ENCODE measurements at regions not wholly inside any gene's neighbourhood (a gene's known extent, or its start where the extent isn't known, plus 50 kb on each side); places are given as distances from the start of the nearest gene placed in this dataset.

- DNase-seq (ENCODE audit: low read depth): peak; percentile 6
These were observed 223.0 kb upstream of the MCTP2 start for GRCh38 chr15:94008104-94009074.

- no peak for DNase-seq (ENCODE audit: low read depth)
These were observed 226.7 kb upstream of the MCTP2 start for GRCh38 chr15:94004697-94005096.

GRCh38 chr15:94002041-94002440 lies 229.3 kb upstream of the MCTP2 start:
- DNase-seq (ENCODE audit: low read depth): no peak

- DNase-seq (ENCODE audit: low read depth): no peak
These were observed 230.0 kb upstream of the MCTP2 start for GRCh38 chr15:94001255-94001801.

GRCh38 chr15:94000606-94001005 lies 230.8 kb upstream of the MCTP2 start:
- no peak for DNase-seq (ENCODE audit: low read depth)

- DNase-seq (ENCODE audit: low read depth): peak; percentile 14
These were observed 234.2 kb upstream of the MCTP2 start for GRCh38 chr15:93997071-93997658.

- no peak for DNase-seq (ENCODE audit: low read depth)
These were observed 241.8 kb upstream of the MCTP2 start for GRCh38 chr15:93989440-93989998.

- no peak for DNase-seq (ENCODE audit: low read depth)
These were observed 244.3 kb upstream of the MCTP2 start for GRCh38 chr15:93987068-93987467.

- DNase-seq (ENCODE audit: low read depth): no peak
These were observed 244.9 kb upstream of the MCTP2 start for GRCh38 chr15:93986400-93986984.

GRCh38 chr15:93985925-93986324 lies 245.4 kb upstream of the MCTP2 start:
- no peak for DNase-seq (ENCODE audit: low read depth)

- no peak for DNase-seq (ENCODE audit: low read depth)
These were observed 246.2 kb upstream of the MCTP2 start for GRCh38 chr15:93985176-93985575.

GRCh38 chr15:93983526-93983925 lies 247.8 kb upstream of the MCTP2 start:
- DNase-seq (ENCODE audit: low read depth): no peak

- no peak for DNase-seq (ENCODE audit: low read depth)
These were observed 249.1 kb upstream of the MCTP2 start for GRCh38 chr15:93982226-93982727.

- no peak for DNase-seq (ENCODE audit: low read depth)
These were observed 249.7 kb upstream of the MCTP2 start for GRCh38 chr15:93981706-93982105.

- DNase-seq (ENCODE audit: low read depth): no peak
These were observed 251.0 kb upstream of the MCTP2 start for GRCh38 chr15:93980261-93980911.

GRCh38 chr15:93974804-93975481 lies 256.4 kb upstream of the MCTP2 start:
- peak; percentile 9 for DNase-seq (ENCODE audit: low read depth)

- no peak for DNase-seq (ENCODE audit: low read depth)
These were observed 258.1 kb upstream of the MCTP2 start for GRCh38 chr15:93973287-93973686.

- no peak for DNase-seq (ENCODE audit: low read depth)
These were observed 262.6 kb upstream of the MCTP2 start for GRCh38 chr15:93968773-93969172.

GRCh38 chr15:93965304-93965908 lies 266.0 kb upstream of the MCTP2 start:
- no peak for DNase-seq (ENCODE audit: low read depth)

- no peak for DNase-seq (ENCODE audit: low read depth)
These were observed 276.3 kb upstream of the MCTP2 start for GRCh38 chr15:93954985-93955571.
